ENCODE measurements at regions not wholly inside any gene's neighbourhood (a gene's known extent, or its start where the extent isn't known, plus 50 kb on each side); places are given as distances from the start of the nearest gene placed in this dataset.

GRCh38 chr15:39472621-39473297 lies 108.1 kb upstream of the THBS1 start:
- no peak for ATAC-seq (replicated peaks)
- Mint-ChIP-seq H3K9me3 (no peaks in the 10 kb centered on the region), H3K36me3 (no peaks in the 10 kb centered on the region), H3K27ac (no peak overlapping the region), H3K4me3 (no peak overlapping the region), H3K4me1 (no peaks in the 10 kb centered on the region), H3K27me3 (no peaks in the 10 kb centered on the region)
- no peak for DNase-seq

GRCh38 chr15:39473298-39473947 lies 107.5 kb upstream of the THBS1 start:
- no peaks in the 10 kb centered on the region for H3K4me1 Mint-ChIP-seq

GRCh38 chr15:39474657-39475056 lies 106.2 kb upstream of the THBS1 start:
- Mint-ChIP-seq H3K4me1 (peaks cover 0 to 1% of the 10 kb centered on the region in 2 donors), H3K27ac (no peak overlapping the region), H3K36me3 (no peaks in the 10 kb centered on the region), H3K9me3 (no peaks in the 10 kb centered on the region), H3K27me3 (no peaks in the 10 kb centered on the region), H3K4me3 (no peak overlapping the region)
- no peak for ATAC-seq (replicated peaks)
- DNase-seq: no peak

More at GRCh38 chr15:39473298-39473947, 107.5 kb upstream of the THBS1 start:
- H3K27me3 Mint-ChIP-seq: no peaks in the 10 kb centered on the region
- H3K4me3 Mint-ChIP-seq: no peak overlapping the region
- H3K36me3 Mint-ChIP-seq: no peaks in the 10 kb centered on the region
- no peak for ATAC-seq (replicated peaks)
- no peaks in the 10 kb centered on the region for H3K9me3 Mint-ChIP-seq
- DNase-seq: no peak
- H3K27ac Mint-ChIP-seq: no peak overlapping the region

GRCh38 chr15:39478996-39479395 lies 101.9 kb upstream of the THBS1 start:
- DNase-seq (no peak), ATAC-seq (replicated peaks) (no peak)
- peaks cover 0 to 6% of the 10 kb centered on the region in 2 donors for H3K27me3 Mint-ChIP-seq
- H3K27ac Mint-ChIP-seq: no peak overlapping the region
- H3K4me3 Mint-ChIP-seq: no peak overlapping the region
- peaks cover 0 to 1% of the 10 kb centered on the region in 2 donors for H3K4me1 Mint-ChIP-seq
- H3K9me3 Mint-ChIP-seq: no peaks in the 10 kb centered on the region
- no peaks in the 10 kb centered on the region for H3K36me3 Mint-ChIP-seq

GRCh38 chr15:39479911-39480310 lies 101.0 kb upstream of the THBS1 start:
- DNase-seq: no peak
- no peak for ATAC-seq (replicated peaks)

GRCh38 chr15:39482459-39482858 lies 98.4 kb upstream of the THBS1 start:
- DNase-seq (no peak), ATAC-seq (replicated peaks) (no peak)
- H3K4me1 Mint-ChIP-seq: peaks cover 0 to 1% of the 10 kb centered on the region in 2 donors
- H3K4me3 Mint-ChIP-seq: no peak overlapping the region
- peaks cover 0 to 6% of the 10 kb centered on the region in 2 donors for H3K27me3 Mint-ChIP-seq
- H3K27ac Mint-ChIP-seq: no peak overlapping the region
- H3K9me3 Mint-ChIP-seq: no peaks in the 10 kb centered on the region
- H3K36me3 Mint-ChIP-seq: no peaks in the 10 kb centered on the region

More at GRCh38 chr15:39479911-39480310, 101.0 kb upstream of the THBS1 start:
- Mint-ChIP-seq H3K4me1 (peaks cover 0 to 1% of the 10 kb centered on the region in 2 donors), H3K36me3 (no peaks in the 10 kb centered on the region), H3K27me3 (peaks cover 0 to 6% of the 10 kb centered on the region in 2 donors), H3K27ac (no peak overlapping the region), H3K4me3 (no peak overlapping the region), H3K9me3 (no peaks in the 10 kb centered on the region)

GRCh38 chr15:39486621-39487457 lies 94.0 kb upstream of the THBS1 start:
- H3K4me1 Mint-ChIP-seq: no peaks in the 10 kb centered on the region
- no peaks in the 10 kb centered on the region for H3K9me3 Mint-ChIP-seq
- no peaks in the 10 kb centered on the region for H3K36me3 Mint-ChIP-seq
- H3K27me3 Mint-ChIP-seq: peaks cover 0 to 6% of the 10 kb centered on the region in 2 donors
- no peak overlapping the region for H3K4me3 Mint-ChIP-seq
- no peak overlapping the region for H3K27ac Mint-ChIP-seq
- DNase-seq (no peak), ATAC-seq (replicated peaks) (no peak)

- Mint-ChIP-seq H3K4me1 (no peaks in the 10 kb centered on the region), H3K9me3 (no peaks in the 10 kb centered on the region), H3K36me3 (no peaks in the 10 kb centered on the region), H3K27ac (no peak overlapping the region), H3K27me3 (peaks cover 0 to 3% of the 10 kb centered on the region in 2 donors), H3K4me3 (no peak overlapping the region)
- DNase-seq (no peak), ATAC-seq (replicated peaks) (no peak)
These were observed 93.5 kb upstream of the THBS1 start for GRCh38 chr15:39487458-39487735.

- no peaks in the 10 kb centered on the region for H3K9me3 Mint-ChIP-seq
- no peak for DNase-seq
These were observed 92.4 kb upstream of the THBS1 start for GRCh38 chr15:39488516-39488915.

GRCh38 chr15:39488961-39489360 lies 91.9 kb upstream of the THBS1 start:
- Mint-ChIP-seq H3K27me3 (no peaks in the 10 kb centered on the region), H3K9me3 (no peaks in the 10 kb centered on the region), H3K36me3 (no peaks in the 10 kb centered on the region), H3K27ac (no peak overlapping the region), H3K4me1 (no peaks in the 10 kb centered on the region), H3K4me3 (no peak overlapping the region)
- DNase-seq: no peak
- no peak for ATAC-seq (replicated peaks)

More at GRCh38 chr15:39488516-39488915, 92.4 kb upstream of the THBS1 start:
- Mint-ChIP-seq H3K27ac (no peak overlapping the region), H3K4me1 (no peaks in the 10 kb centered on the region), H3K36me3 (no peaks in the 10 kb centered on the region), H3K4me3 (no peak overlapping the region), H3K27me3 (no peaks in the 10 kb centered on the region)
- ATAC-seq (replicated peaks): no peak

- Mint-ChIP-seq H3K27me3 (peaks cover 0 to 6% of the 10 kb centered on the region in 2 donors), H3K4me3 (no peak overlapping the region), H3K4me1 (no peaks in the 10 kb centered on the region), H3K27ac (no peak overlapping the region), H3K9me3 (no peaks in the 10 kb centered on the region), H3K36me3 (no peaks in the 10 kb centered on the region)
- no peak for ATAC-seq (replicated peaks)
- DNase-seq: no peak
These were observed 89.6 kb upstream of the THBS1 start for GRCh38 chr15:39491115-39491885.

- ATAC-seq (replicated peaks) (no peak), DNase-seq (no peak)
- Mint-ChIP-seq H3K4me3 (no peak overlapping the region), H3K27ac (no peak overlapping the region), H3K36me3 (no peaks in the 10 kb centered on the region), H3K4me1 (no peaks in the 10 kb centered on the region), H3K27me3 (peaks cover 0 to 6% of the 10 kb centered on the region in 2 donors), H3K9me3 (no peaks in the 10 kb centered on the region)
These were observed 88.9 kb upstream of the THBS1 start for GRCh38 chr15:39491886-39492490.

GRCh38 chr15:39493424-39494067 lies 87.3 kb upstream of the THBS1 start:
- Mint-ChIP-seq H3K9me3 (no peaks in the 10 kb centered on the region), H3K36me3 (no peaks in the 10 kb centered on the region), H3K27ac (no peak overlapping the region), H3K4me1 (no peaks in the 10 kb centered on the region), H3K27me3 (peaks cover 0 to 6% of the 10 kb centered on the region in 2 donors), H3K4me3 (no peak overlapping the region)
- DNase-seq (no peak), ATAC-seq (replicated peaks) (no peak)

All from stimulated activated naive B cell treated with anti-CD40 and anti-IgM and Interleukin-4, amounts not matched to agents 10 μg/mL and 1 μg/mL and 100 μg/mL, for 72 hours (primary cell).